Body of pancreas (tissue), 4 donors: ENCODE measurements at regions not wholly inside any gene's neighbourhood (a gene's known extent, or its start where the extent isn't known, plus 50 kb on each side); places are given as distances from the start of the nearest gene placed in this dataset.

ENCODE experiments used
- ATAC-seq: fragments of 150-250 bp; one replicate; pipeline ENCODE4 v1.9.1; 2016
- DNase-seq, 4 donors: peaks; one replicate each; pipeline ENCODE4 v3.0.0-alpha.2; 2019
- H3K27ac ChIP-seq, 4 donors: fragments of 200-600 bp; sonication (generic); 1 replicate in 3 of 4; 2 replicates in 1 of 4; pipeline versions ENCODE4 v1.5.1 to v1.6.1; 2016 to 2019; ENCODE audit warnings: mild to moderate bottlenecking in 1 of 4, mixed read lengths in 1 of 4, moderate library complexity in 1 of 4
- H3K27me3 ChIP-seq, 2 donors: fragments of 200-600 bp; sonication (generic); one replicate each; pipeline ENCODE4 v1.6.0; 2016; ENCODE audit warnings: mild to moderate bottlenecking in 1 of 2
- H3K36me3 ChIP-seq, 2 donors: fragments of 200-600 bp; sonication (generic); replicated peaks in 1 of 2; 2 replicates each; pipeline ENCODE4 v1.5.1; 2016; ENCODE audit warnings: low read depth in 2 of 2; ENCODE audit not compliant: insufficient read depth in 1 of 2
- H3K4me1 ChIP-seq: fragments of 200-600 bp; sonication (generic); one replicate; pipeline ENCODE4 v1.6.0; 2016
- H3K4me3 ChIP-seq, 2 donors: fragments of 200-600 bp; sonication (generic); 1 replicate in 1 of 2; 2 replicates in 1 of 2; pipeline ENCODE4 v1.5.1; 2016 to 2019
- H3K9me3 ChIP-seq, 3 donors: fragments of 200-600 bp; sonication (generic); 1 replicate in 2 of 3; 2 replicates in 1 of 3; pipeline ENCODE4 v1.5.1; 2016
- POLR2A ChIP-seq, 3 donors: fragments of 450-650 bp; IDR thresholded peaks; one replicate each; pipeline ENCODE4 v1.6.1; 2016; ENCODE audit warnings: antibody characterized with exemption in 3 of 3, mild to moderate bottlenecking in 2 of 3
- WGBS, 2 donors: methylation state at CpG; one replicate each; pipeline ENCODE4 v1.1.5; 2017; 5-methylcytosine and 5-hydroxymethylcytosine counted together
- intact Hi-C: fragments of 100-400 bp; cut with DNase I; formaldehyde crosslinking; loops from one replicate; pipeline ENCODE4 v1.15.1; 2023
- TF ChIP-seq, protein P1 (sequence below), 7 experiments: fragments of 450-650 bp in 4 of 7; fragments of 200-600 bp in 3 of 7; sonication (generic) in 3 of 7; IDR thresholded peaks; one replicate each; pipeline ENCODE4 v1.5.1; 2016 to 2019; ENCODE audit warnings: antibody characterized with exemption in 7 of 7

DNA sequence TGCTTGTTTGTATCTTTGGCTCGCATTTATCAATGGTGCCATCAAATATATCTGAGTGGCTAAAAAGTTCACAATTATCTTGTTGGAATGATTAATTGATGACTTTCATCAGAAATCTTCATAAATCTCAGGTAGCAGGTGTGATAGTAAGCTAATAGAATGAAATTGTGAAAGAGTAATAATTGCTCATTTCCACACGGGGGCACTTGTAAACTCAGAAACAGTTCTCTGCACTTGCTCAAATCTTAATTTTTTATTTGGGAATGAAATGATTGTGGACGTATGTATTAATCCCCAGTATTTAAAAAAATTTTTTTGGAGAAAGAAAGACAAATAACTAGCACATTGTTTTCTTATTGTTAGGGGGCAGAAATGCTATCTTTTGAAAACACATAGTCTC is 132.8 kb downstream of the DTHD1 start:
- DNase-seq: no peak
- WGBS, 2 donors: 12 to 14% methylated on average over 3 of the region's 3 CpGs
- TF ChIP-seq, protein P1, sequence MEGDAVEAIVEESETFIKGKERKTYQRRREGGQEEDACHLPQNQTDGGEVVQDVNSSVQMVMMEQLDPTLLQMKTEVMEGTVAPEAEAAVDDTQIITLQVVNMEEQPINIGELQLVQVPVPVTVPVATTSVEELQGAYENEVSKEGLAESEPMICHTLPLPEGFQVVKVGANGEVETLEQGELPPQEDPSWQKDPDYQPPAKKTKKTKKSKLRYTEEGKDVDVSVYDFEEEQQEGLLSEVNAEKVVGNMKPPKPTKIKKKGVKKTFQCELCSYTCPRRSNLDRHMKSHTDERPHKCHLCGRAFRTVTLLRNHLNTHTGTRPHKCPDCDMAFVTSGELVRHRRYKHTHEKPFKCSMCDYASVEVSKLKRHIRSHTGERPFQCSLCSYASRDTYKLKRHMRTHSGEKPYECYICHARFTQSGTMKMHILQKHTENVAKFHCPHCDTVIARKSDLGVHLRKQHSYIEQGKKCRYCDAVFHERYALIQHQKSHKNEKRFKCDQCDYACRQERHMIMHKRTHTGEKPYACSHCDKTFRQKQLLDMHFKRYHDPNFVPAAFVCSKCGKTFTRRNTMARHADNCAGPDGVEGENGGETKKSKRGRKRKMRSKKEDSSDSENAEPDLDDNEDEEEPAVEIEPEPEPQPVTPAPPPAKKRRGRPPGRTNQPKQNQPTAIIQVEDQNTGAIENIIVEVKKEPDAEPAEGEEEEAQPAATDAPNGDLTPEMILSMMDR (IDR thresholded peaks at IDR 0.05): peak in 5 of 7 experiments; percentile 23 to 41 (median 32)
- no peak for TF ChIP-seq POLR2A (IDR thresholded peaks at IDR 0.05)

DNA sequence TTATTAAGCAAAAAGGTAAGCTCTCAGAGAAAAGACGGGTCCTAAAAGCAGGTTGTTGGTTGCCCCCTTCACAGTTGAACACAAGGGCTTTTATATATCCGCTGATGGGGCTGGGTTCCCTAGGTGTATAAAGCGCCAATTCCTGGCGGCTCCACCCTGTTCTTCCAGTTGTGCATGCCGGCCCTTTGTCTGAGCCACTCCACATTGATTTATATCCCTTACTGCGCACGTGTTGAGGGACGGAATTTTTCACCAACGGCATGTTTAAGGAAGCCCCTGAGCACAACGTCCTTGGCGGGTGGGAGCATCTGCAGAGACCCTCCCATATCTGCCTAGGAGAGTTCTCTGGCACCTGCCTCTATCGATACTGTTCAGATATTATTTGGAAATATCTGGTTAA is 135.7 kb downstream of the DTHD1 start:
- intact Hi-C loops: no loop called here
- WGBS, 2 donors: 72% methylated on average over 12 of the region's 12 CpGs
- Histone ChIP-seq H3K27ac (no peak overlapping the region), H3K4me1 (no peaks in the 10 kb centered on the region), H3K4me3 (no peak overlapping the region), H3K27me3 (no peaks in the 10 kb centered on the region), H3K36me3 (no peaks in the 10 kb centered on the region), H3K9me3 (no peaks in the 10 kb centered on the region)
- TF ChIP-seq, protein P1 (IDR thresholded peaks at IDR 0.05): no peak
- no peak for TF ChIP-seq POLR2A (IDR thresholded peaks at IDR 0.05)
- DNase-seq (no peak), ATAC-seq (no peak)

More for the DNA sequence above, 132.8 kb downstream of the DTHD1 start:
- Histone ChIP-seq H3K36me3 (no peaks in the 10 kb centered on the region), H3K27ac (no peak overlapping the region), H3K4me3 (no peak overlapping the region), H3K9me3 (no peaks in the 10 kb centered on the region), H3K4me1 (no peaks in the 10 kb centered on the region), H3K27me3 (no peaks in the 10 kb centered on the region)
- intact Hi-C loops: no loop called here
- ATAC-seq: no peak

DNA sequence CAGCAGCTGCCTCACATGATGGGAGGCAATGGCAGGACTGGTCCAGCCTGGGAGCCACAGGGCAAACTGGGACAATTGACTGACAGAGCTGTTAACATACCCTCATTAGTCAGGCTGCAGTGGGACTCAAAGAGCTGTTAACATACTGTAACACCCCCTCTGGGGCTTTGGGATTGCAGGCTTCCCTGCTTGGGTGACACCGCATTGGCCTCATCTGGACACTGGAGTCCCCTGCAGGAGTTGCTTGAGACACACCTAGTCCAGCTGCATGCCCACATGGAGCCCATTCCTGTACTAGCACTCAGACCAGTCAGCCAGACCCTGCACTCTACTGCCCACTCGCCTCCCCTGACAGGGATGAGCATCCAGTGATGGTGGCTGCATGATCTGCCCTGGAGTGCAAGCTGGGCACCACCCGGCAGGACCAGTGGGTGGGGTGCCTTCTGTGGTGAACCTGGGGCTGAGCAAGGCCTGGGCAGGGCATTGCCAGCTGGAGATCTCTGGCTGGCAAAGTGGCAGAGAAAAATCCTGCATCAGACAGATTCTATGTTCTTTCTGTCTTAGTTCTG is 138.8 kb downstream of the DTHD1 start:
- Histone ChIP-seq H3K36me3 (no peaks in the 10 kb centered on the region), H3K4me1 (no peaks in the 10 kb centered on the region), H3K4me3 (no peak overlapping the region), H3K9me3 (no peaks in the 10 kb centered on the region), H3K27me3 (no peaks in the 10 kb centered on the region), H3K27ac (no peak overlapping the region)
- WGBS, 2 donors: 81 to 83% methylated on average over 1 to 3 of the region's 3 CpGs
- ATAC-seq (no peak), DNase-seq (no peak)
- intact Hi-C loops: no loop called here
- TF ChIP-seq POLR2A (IDR thresholded peaks at IDR 0.05): no peak
- TF ChIP-seq, protein P1 (IDR thresholded peaks at IDR 0.05): no peak

DNA sequence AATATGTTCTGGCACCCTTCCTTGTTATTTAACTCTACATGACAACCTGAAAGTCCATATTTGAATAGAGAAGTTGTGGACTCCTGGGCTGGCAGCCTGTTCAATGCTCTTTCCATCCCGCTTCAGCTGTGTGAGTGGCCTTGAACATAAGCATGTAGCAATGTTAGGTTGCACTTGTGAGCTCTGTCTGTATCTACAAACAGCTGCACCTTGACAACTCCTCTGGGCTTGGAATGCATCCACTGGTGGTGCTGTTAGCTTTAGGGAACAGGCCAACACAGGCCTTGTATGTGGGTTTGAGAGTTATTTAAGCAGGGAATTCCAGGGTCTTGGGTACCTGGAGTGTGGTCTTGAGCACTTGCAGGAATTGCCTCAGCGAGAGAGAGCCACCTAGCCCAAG is 141.2 kb downstream of the DTHD1 start:
- no peak for ATAC-seq
- no peaks in the 10 kb centered on the region for H3K4me1 ChIP-seq
- intact Hi-C loops: no loop called here
- WGBS, 2 donors: 54 to 75% methylated on average over 2 of the region's 2 CpGs
- no peak overlapping the region for H3K4me3 ChIP-seq
- no peak for DNase-seq
- no peaks in the 10 kb centered on the region for H3K36me3 ChIP-seq
- no peak overlapping the region for H3K27ac ChIP-seq
- TF ChIP-seq, protein P1 (IDR thresholded peaks at IDR 0.05): no peak
- no peak for TF ChIP-seq POLR2A (IDR thresholded peaks at IDR 0.05)
- H3K9me3 ChIP-seq: no peaks in the 10 kb centered on the region
- H3K27me3 ChIP-seq: no peaks in the 10 kb centered on the region

DNA sequence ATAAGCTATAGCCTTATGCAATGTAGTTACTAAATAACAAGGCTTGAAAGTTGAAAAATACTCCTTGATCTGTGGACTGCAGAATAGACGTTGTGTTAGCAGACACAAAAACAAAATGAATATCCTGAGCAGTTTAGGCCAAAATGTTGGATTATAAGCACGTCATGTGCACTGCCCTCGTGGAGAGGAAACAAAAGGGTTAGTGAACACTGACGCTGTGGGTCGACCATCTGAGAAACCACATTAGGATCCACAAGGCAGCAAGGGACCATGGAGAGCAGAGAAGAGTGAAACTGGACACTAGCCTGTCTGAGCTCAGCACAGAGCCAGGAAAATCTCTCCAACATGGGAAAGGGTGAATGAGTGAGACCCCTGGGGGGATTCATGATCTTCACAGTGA is 145.3 kb downstream of the DTHD1 start:
- Histone ChIP-seq H3K4me1 (no peaks in the 10 kb centered on the region), H3K36me3 (no peaks in the 10 kb centered on the region), H3K4me3 (no peak overlapping the region), H3K27ac (no peak overlapping the region), H3K9me3 (no peaks in the 10 kb centered on the region), H3K27me3 (no peaks in the 10 kb centered on the region)
- TF ChIP-seq POLR2A (IDR thresholded peaks at IDR 0.05): no peak
- TF ChIP-seq, protein P1 (IDR thresholded peaks at IDR 0.05): no peak
- WGBS, 2 donors: 51 to 65% methylated on average over 5 of the region's 5 CpGs
- ATAC-seq: no peak
- intact Hi-C loops: no loop called here
- no peak for DNase-seq
